ENCODE measurements at regions not wholly inside any gene's neighbourhood (a gene's known extent, or its start where the extent isn't known, plus 50 kb on each side); places are given as distances from the start of the nearest gene placed in this dataset.
"Not testable (repeated sequence)": the region's sequence is repeated elsewhere in the genome, so short reads cannot be mapped to it uniquely, and the experiment has no call there.

DNA sequence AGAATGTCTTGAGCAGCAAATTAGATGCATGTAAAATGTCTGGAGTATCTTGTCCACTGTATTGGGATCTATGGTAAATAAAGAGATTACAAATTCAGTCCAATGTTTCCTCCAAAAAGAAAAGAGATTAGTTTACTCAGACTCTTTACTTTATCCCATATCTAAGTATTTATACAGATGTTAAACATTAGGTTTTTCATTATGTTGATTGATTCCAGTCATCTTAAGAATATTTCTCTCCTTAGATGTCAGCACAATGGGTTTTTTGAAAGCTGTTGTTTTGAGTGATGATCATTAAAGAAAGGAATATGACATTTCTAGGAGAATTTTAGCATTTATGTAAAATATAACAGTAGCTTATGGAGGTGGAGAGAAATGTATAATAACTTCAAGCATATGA lies 938.9 kb downstream of the C4orf33 start:
- Histone ChIP-seq H3K4me2 (replicated peaks; ENCODE audit: extremely low read depth, low read length, poor library complexity, severe bottlenecking) (no peak overlapping the region), H3K4me1 (ENCODE audit: control insufficient read depth in 1 of 2, insufficient read depth in 2 of 2, low read length in 2 of 2) (no peaks in the 10 kb centered on the region), H2AFZ (ENCODE audit: insufficient read depth, low read depth, low read length, poor library complexity, severe bottlenecking) (no peak overlapping the region), H3K9me3 (replicated peaks in 1 of 2; ENCODE audit: control insufficient read depth in 1 of 2, insufficient read depth in 1 of 2, low read length in 2 of 2) (peaks cover 0 to 4% of the 10 kb centered on the region in 2 donors), H3K36me3 (replicated peaks in 1 of 2; ENCODE audit: control insufficient read depth in 1 of 2, insufficient read depth in 2 of 2, low read length in 2 of 2) (no peaks in the 10 kb centered on the region), H3K79me2 (ENCODE audit: insufficient read depth, low read length) (no peaks in the 10 kb centered on the region), H3K4me3 (replicated peaks in 1 of 3; ENCODE audit: low read depth in 2 of 3, low read length in 3 of 3) (no peak overlapping the region), H3K27me3 (ENCODE audit: control insufficient read depth in 2 of 2, insufficient read depth in 2 of 2, low read length in 2 of 2) (no peaks in the 10 kb centered on the region), H3K9ac (ENCODE audit: insufficient read depth, low read length, poor library complexity, severe bottlenecking) (no peak overlapping the region), H4K20me1 (ENCODE audit: insufficient read depth, low read length) (no peaks in the 10 kb centered on the region), H3K27ac (ENCODE audit: low read depth in 1 of 2, low read length in 2 of 2) (no peak overlapping the region)
- intact Hi-C loops (cut with micrococcal nuclease), result no loop called here
- H3K4me1 Mint-ChIP-seq, result no peaks in the 10 kb centered on the region
- H3K4me3 Mint-ChIP-seq, result no peak overlapping the region
- no peak overlapping the region for H3K27ac Mint-ChIP-seq
- H3K27me3 Mint-ChIP-seq (ENCODE audit: low read depth in 3 of 3), result no peaks in the 10 kb centered on the region
- TF ChIP-seq, protein P1, sequence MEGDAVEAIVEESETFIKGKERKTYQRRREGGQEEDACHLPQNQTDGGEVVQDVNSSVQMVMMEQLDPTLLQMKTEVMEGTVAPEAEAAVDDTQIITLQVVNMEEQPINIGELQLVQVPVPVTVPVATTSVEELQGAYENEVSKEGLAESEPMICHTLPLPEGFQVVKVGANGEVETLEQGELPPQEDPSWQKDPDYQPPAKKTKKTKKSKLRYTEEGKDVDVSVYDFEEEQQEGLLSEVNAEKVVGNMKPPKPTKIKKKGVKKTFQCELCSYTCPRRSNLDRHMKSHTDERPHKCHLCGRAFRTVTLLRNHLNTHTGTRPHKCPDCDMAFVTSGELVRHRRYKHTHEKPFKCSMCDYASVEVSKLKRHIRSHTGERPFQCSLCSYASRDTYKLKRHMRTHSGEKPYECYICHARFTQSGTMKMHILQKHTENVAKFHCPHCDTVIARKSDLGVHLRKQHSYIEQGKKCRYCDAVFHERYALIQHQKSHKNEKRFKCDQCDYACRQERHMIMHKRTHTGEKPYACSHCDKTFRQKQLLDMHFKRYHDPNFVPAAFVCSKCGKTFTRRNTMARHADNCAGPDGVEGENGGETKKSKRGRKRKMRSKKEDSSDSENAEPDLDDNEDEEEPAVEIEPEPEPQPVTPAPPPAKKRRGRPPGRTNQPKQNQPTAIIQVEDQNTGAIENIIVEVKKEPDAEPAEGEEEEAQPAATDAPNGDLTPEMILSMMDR (IDR thresholded peaks at IDR 0.05), result no peak
- H3K36me3 Mint-ChIP-seq, result no peaks in the 10 kb centered on the region
- no peak for DNase-seq
- peaks cover 0 to 11% (median 3%) of the 10 kb centered on the region in 7 donors for H3K9me3 Mint-ChIP-seq

DNA sequence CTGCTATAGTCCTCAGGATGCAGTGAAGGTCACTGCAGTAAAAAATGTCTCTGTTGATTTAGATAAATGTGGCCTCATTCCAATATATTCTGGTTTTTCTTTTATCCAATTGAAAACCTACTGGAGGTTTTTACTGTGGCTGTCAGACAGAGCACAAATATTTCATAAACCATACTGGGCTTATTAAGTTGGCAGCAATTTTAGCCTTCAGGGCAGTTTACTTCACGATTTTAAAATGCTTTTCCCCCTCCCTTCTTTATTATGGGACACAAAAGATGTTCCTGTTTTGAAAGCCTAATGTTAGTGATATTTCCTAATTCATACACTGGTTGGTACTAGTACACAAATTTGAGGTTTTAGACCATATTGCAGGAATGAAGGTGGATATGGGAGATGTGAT lies 939.4 kb downstream of the C4orf33 start:
- no peak overlapping the region for H2AFZ ChIP-seq (ENCODE audit: insufficient read depth, low read depth, low read length, poor library complexity, severe bottlenecking)
- no peaks in the 10 kb centered on the region for H3K4me1 ChIP-seq (ENCODE audit: control insufficient read depth in 1 of 2, insufficient read depth in 2 of 2, low read length in 2 of 2)
- H3K36me3 Mint-ChIP-seq, result no peaks in the 10 kb centered on the region
- H3K36me3 ChIP-seq (replicated peaks in 1 of 2; ENCODE audit: control insufficient read depth in 1 of 2, insufficient read depth in 2 of 2, low read length in 2 of 2), result no peaks in the 10 kb centered on the region
- H3K27me3 Mint-ChIP-seq (ENCODE audit: low read depth in 3 of 3), result no peaks in the 10 kb centered on the region
- H3K4me1 Mint-ChIP-seq, result no peaks in the 10 kb centered on the region
- no peak overlapping the region for H3K27ac Mint-ChIP-seq
- H3K4me2 ChIP-seq (replicated peaks; ENCODE audit: extremely low read depth, low read length, poor library complexity, severe bottlenecking), result no peak overlapping the region
- H3K27ac ChIP-seq (ENCODE audit: low read depth in 1 of 2, low read length in 2 of 2), result no peak overlapping the region
- DNase-seq, result no peak
- WGBS (ENCODE audit: insufficient coverage), result no CpG with 5 or more reads among the region's 1 CpG
- H3K79me2 ChIP-seq (ENCODE audit: insufficient read depth, low read length), result no peaks in the 10 kb centered on the region
- H3K4me3 ChIP-seq (replicated peaks in 1 of 3; ENCODE audit: low read depth in 2 of 3, low read length in 3 of 3), result no peak overlapping the region
- peaks cover 0 to 4% of the 10 kb centered on the region in 2 donors for H3K9me3 ChIP-seq (replicated peaks in 1 of 2; ENCODE audit: control insufficient read depth in 1 of 2, insufficient read depth in 1 of 2, low read length in 2 of 2)
- H3K4me3 Mint-ChIP-seq, result no peak overlapping the region
- TF ChIP-seq, protein P1 (IDR thresholded peaks at IDR 0.05), result no peak
- H3K9me3 Mint-ChIP-seq, result peaks cover 0 to 11% (median 3%) of the 10 kb centered on the region in 7 donors
- intact Hi-C loops (cut with micrococcal nuclease), result no loop called here
- no peak overlapping the region for H3K9ac ChIP-seq (ENCODE audit: insufficient read depth, low read length, poor library complexity, severe bottlenecking)
- H4K20me1 ChIP-seq (ENCODE audit: insufficient read depth, low read length), result no peaks in the 10 kb centered on the region
- H3K27me3 ChIP-seq (ENCODE audit: control insufficient read depth in 2 of 2, insufficient read depth in 2 of 2, low read length in 2 of 2), result no peaks in the 10 kb centered on the region

DNA sequence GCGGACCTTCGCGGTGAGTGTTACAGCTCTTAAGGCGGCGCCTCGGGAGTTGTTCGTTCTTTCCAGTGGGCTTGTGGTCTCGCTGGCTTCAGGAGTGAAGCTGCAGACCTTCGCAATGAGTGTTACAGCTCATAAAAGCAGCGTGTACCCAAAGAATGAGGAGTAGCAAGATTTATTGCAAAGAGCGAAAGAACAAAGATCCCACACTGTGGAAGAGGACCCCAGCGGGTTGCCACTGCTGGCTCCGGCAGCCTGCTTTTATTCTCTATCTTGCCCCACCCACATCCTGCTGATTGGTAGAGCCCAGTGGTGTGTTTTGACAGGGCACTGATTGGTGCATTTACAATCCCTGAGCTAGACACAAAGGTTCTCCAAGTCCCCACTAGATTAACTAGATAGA lies 941.9 kb downstream of the C4orf33 start:
- H3K36me3 ChIP-seq (replicated peaks in 1 of 2; ENCODE audit: control insufficient read depth in 1 of 2, insufficient read depth in 2 of 2, low read length in 2 of 2); DNase-seq; H3K36me3 Mint-ChIP-seq; H3K27me3 Mint-ChIP-seq (ENCODE audit: low read depth in 3 of 3); H3K4me2 ChIP-seq (replicated peaks; ENCODE audit: extremely low read depth, low read length, poor library complexity, severe bottlenecking); H3K27me3 ChIP-seq (ENCODE audit: control insufficient read depth in 2 of 2, insufficient read depth in 2 of 2, low read length in 2 of 2); H3K27ac ChIP-seq (ENCODE audit: low read depth in 1 of 2, low read length in 2 of 2); H3K9me3 ChIP-seq (replicated peaks in 1 of 2; ENCODE audit: control insufficient read depth in 1 of 2, insufficient read depth in 1 of 2, low read length in 2 of 2); H3K9ac ChIP-seq (ENCODE audit: insufficient read depth, low read length, poor library complexity, severe bottlenecking); H3K4me3 Mint-ChIP-seq; H3K4me1 Mint-ChIP-seq; H4K20me1 ChIP-seq (ENCODE audit: insufficient read depth, low read length); H3K27ac Mint-ChIP-seq; H3K4me3 ChIP-seq (replicated peaks in 1 of 3; ENCODE audit: low read depth in 2 of 3, low read length in 3 of 3); H3K79me2 ChIP-seq (ENCODE audit: insufficient read depth, low read length); H3K4me1 ChIP-seq (ENCODE audit: control insufficient read depth in 1 of 2, insufficient read depth in 2 of 2, low read length in 2 of 2); H2AFZ ChIP-seq (ENCODE audit: insufficient read depth, low read depth, low read length, poor library complexity, severe bottlenecking); intact Hi-C loops (cut with micrococcal nuclease): not testable (repeated sequence)
- peaks cover 0 to 11% (median 3%) of the 10 kb centered on the region in 7 donors for H3K9me3 Mint-ChIP-seq
- 94% methylated on average over 6 of the region's 13 CpGs for WGBS (ENCODE audit: insufficient coverage)

DNA sequence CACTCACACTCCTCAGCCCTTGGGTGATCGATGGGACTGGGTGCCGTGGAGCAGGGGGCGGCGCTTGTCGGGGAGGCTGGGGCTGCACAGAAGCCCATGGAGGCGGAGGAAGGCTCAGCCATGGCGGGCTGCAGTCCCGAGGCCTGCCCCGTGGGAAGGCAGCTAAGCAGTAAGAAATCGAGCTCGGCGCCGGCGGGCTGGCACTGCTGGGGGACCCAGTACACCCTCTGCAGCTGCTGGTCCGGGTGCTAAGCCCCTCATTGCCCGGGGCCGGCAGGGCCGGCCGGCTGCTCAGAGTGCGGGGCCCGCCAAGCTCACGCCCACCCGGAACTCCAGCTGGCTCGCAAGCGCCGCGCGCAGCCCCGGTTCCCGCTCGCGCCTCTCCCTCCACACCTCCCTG lies 942.6 kb downstream of the C4orf33 start:
- H3K9me3 Mint-ChIP-seq, result peaks cover 0 to 11% (median 3%) of the 10 kb centered on the region in 7 donors
- intact Hi-C loops (cut with micrococcal nuclease); H3K36me3 Mint-ChIP-seq; H3K27me3 ChIP-seq (ENCODE audit: control insufficient read depth in 2 of 2, insufficient read depth in 2 of 2, low read length in 2 of 2); H3K27me3 Mint-ChIP-seq (ENCODE audit: low read depth in 3 of 3); H4K20me1 ChIP-seq (ENCODE audit: insufficient read depth, low read length); H3K27ac ChIP-seq (ENCODE audit: low read depth in 1 of 2, low read length in 2 of 2); H3K79me2 ChIP-seq (ENCODE audit: insufficient read depth, low read length); H2AFZ ChIP-seq (ENCODE audit: insufficient read depth, low read depth, low read length, poor library complexity, severe bottlenecking); H3K27ac Mint-ChIP-seq; H3K4me1 Mint-ChIP-seq; H3K9ac ChIP-seq (ENCODE audit: insufficient read depth, low read length, poor library complexity, severe bottlenecking); H3K36me3 ChIP-seq (replicated peaks in 1 of 2; ENCODE audit: control insufficient read depth in 1 of 2, insufficient read depth in 2 of 2, low read length in 2 of 2); H3K4me3 Mint-ChIP-seq; DNase-seq; H3K9me3 ChIP-seq (replicated peaks in 1 of 2; ENCODE audit: control insufficient read depth in 1 of 2, insufficient read depth in 1 of 2, low read length in 2 of 2); H3K4me3 ChIP-seq (replicated peaks in 1 of 3; ENCODE audit: low read depth in 2 of 3, low read length in 3 of 3); H3K4me1 ChIP-seq (ENCODE audit: control insufficient read depth in 1 of 2, insufficient read depth in 2 of 2, low read length in 2 of 2); H3K4me2 ChIP-seq (replicated peaks; ENCODE audit: extremely low read depth, low read length, poor library complexity, severe bottlenecking): not testable (repeated sequence)
- WGBS (ENCODE audit: insufficient coverage), result 94% methylated on average over 26 of the region's 32 CpGs
